HepG2 (cell line): ENCODE measurements at regions not wholly inside any gene's neighbourhood (a gene's known extent, or its start where the extent isn't known, plus 50 kb on each side); places are given as distances from the start of the nearest gene placed in this dataset.

Source experiments
- ATAC-seq: fragments of 200-7000 bp; cut with Tn5 transposase; 3 replicates; pipeline ENCODE4 v1.9.1; 2020; ENCODE audit warnings: mild to moderate bottlenecking, moderate library complexity
- BruUV-seq: library from RNA; stranded (reverse); fragments of 400-500 nt; replicated peaks from 2 replicates; lab custom pipeline; 2021; lab: Mats Ljungman, UMichigan
- CTCF ChIA-PET: fragments of 300-600 bp; formaldehyde crosslinking; extraction: SDS; loops from one replicate; lab custom pipeline; 2021; ENCODE audit warnings: low total read pairs, inconsistent platforms, low intra/inter-chr PET ratio; lab: Yijun Ruan, JAX
- POLR2A ChIA-PET: fragments of 350-600 bp; sonication (Branson Sonifier 250); formaldehyde crosslinking; loops from one replicate; lab custom pipeline; 2020; ENCODE audit warnings: antibody characterized with exemption, inconsistent platforms; lab: Yijun Ruan, JAX
- DNase-seq: peaks from one replicate; pipeline ENCODE4 v3.0.0-alpha.2; 2015; ENCODE audit warnings: low spot score
- FAIRE-seq: peaks from 3 replicates; lab custom pipeline; 2011; peaks lifted over from hg19 to GRCh38; lab: Jason Lieb, UNC
- H2AFZ ChIP-seq: one replicate; pipeline ENCODE4 v1.6.1; 2011; ENCODE audit warnings: low read length, inconsistent platforms
- H3K27ac ChIP-seq: fragments of 300-600 bp; 3 replicates; pipeline ENCODE4 v1.8.0; 2011; ENCODE audit warnings: mixed run types, mild to moderate bottlenecking, mixed read lengths, low read length, inconsistent platforms; ENCODE audit not compliant: insufficient read depth; ENCODE audit errors: extremely low read length
- H3K27me3 ChIP-seq, 2 experiments: fragments of 200-600 bp in 1 of 2; 2 replicates in 1 of 2; 3 replicates in 1 of 2; pipeline versions ENCODE4 v1.6.0 to v1.8.0; 2011; ENCODE audit warnings: low read length in 2 of 2, mild to moderate bottlenecking in 2 of 2, moderate library complexity in 2 of 2, inconsistent platforms in 1 of 2; ENCODE audit not compliant: insufficient read depth in 2 of 2, control insufficient read depth in 1 of 2
- H3K36me3 ChIP-seq, 2 experiments: fragments of 200-600 bp in 1 of 2; replicated peaks in 1 of 2; 2 replicates in 1 of 2; 3 replicates in 1 of 2; pipeline versions ENCODE4 v1.5.1 to v1.8.0; 2011; ENCODE audit warnings: low read length in 2 of 2, inconsistent platforms in 1 of 2; ENCODE audit not compliant: insufficient read depth in 2 of 2, control insufficient read depth in 1 of 2
- H3K4me1 ChIP-seq: 2 replicates; pipeline ENCODE4 v1.5.1; 2012; ENCODE audit warnings: low read length, inconsistent platforms; ENCODE audit not compliant: insufficient read depth
- H3K4me2 ChIP-seq: 2 replicates; pipeline ENCODE4 v1.6.0; 2011; ENCODE audit warnings: low read depth, low read length, inconsistent platforms
- H3K4me3 ChIP-seq, 3 experiments: fragments of 200-600 bp in 1 of 3; sonication (generic), shearing (Covaris generic) in 1 of 3; replicated peaks in 1 of 3; 2 replicates each; pipeline ENCODE4 v1.5.1; 2011 to 2016; ENCODE audit warnings: low read length in 3 of 3, inconsistent platforms in 2 of 3, low read depth in 2 of 3, mild to moderate bottlenecking in 2 of 3, control low read depth in 1 of 3, mixed read lengths in 1 of 3; ENCODE audit not compliant: insufficient read depth in 1 of 3
- H3K79me2 ChIP-seq: one replicate; pipeline ENCODE4 v1.6.1; 2011; ENCODE audit warnings: low read length, inconsistent platforms; ENCODE audit not compliant: insufficient read depth
- H3K9ac ChIP-seq: 2 replicates; pipeline ENCODE4 v1.6.0; 2011; ENCODE audit warnings: mild to moderate bottlenecking, low read depth, low read length, inconsistent platforms; ENCODE audit not compliant: insufficient read depth
- H3K9me3 ChIP-seq: 2 replicates; pipeline ENCODE4 v1.5.1; 2012; ENCODE audit warnings: mild to moderate bottlenecking, low read length
- H4K20me1 ChIP-seq: 2 replicates; pipeline ENCODE4 v1.6.0; 2011; ENCODE audit warnings: inconsistent platforms, mild to moderate bottlenecking, low read length, moderate library complexity; ENCODE audit not compliant: insufficient read depth
- BRCA1 ChIP-seq: sonication (generic); formaldehyde crosslinking; IDR thresholded peaks from 2 replicates; pipeline ENCODE4 v1.4.0; 2020; ENCODE audit warnings: missing genetic modification reagents
- KLF9 ChIP-seq: IDR thresholded peaks from 2 replicates; pipeline ENCODE4 v1.6.1; 2016; ENCODE audit warnings: low read depth
- RFX5 ChIP-seq: IDR thresholded peaks from 2 replicates; pipeline ENCODE4 v1.6.1; 2011; ENCODE audit warnings: low read depth, low read length, improper control_type of control experiment
- SIN3B ChIP-seq: fragments of 150-350 bp; IDR thresholded peaks from 2 replicates; pipeline ENCODE4 v1.6.1; 2014; ENCODE audit warnings: low read length
- SP2 ChIP-seq: sonication (generic); formaldehyde crosslinking; IDR thresholded peaks from 2 replicates; pipeline ENCODE4 v1.5.1; 2020; ENCODE audit warnings: mild to moderate bottlenecking, missing genetic modification reagents
- ZNF253 ChIP-seq: sonication (generic); formaldehyde crosslinking; IDR thresholded peaks from 2 replicates; pipeline ENCODE4 v1.8.0; 2022; ENCODE audit warnings: mild to moderate bottlenecking, missing genetic modification reagents, borderline replicate concordance
- ZNF432 ChIP-seq: sonication (generic); formaldehyde crosslinking; IDR thresholded peaks from 2 replicates; pipeline ENCODE4 v1.5.0; 2020; ENCODE audit warnings: missing genetic modification reagents, mild to moderate bottlenecking, borderline replicate concordance
- ZNF75D ChIP-seq: sonication (generic); formaldehyde crosslinking; IDR thresholded peaks from 2 replicates; pipeline ENCODE4 v1.8.1; 2023; ENCODE audit warnings: missing genetic modification reagents, mild to moderate bottlenecking, borderline replicate concordance
- WGBS: methylation state at CpG from one replicate; pipeline ENCODE4 v1.1.6; 2017; ENCODE audit warnings: low lambda C conversion rate; 5-methylcytosine and 5-hydroxymethylcytosine counted together
- in situ Hi-C: cut with HindIII; loops from 2 replicates; pipeline ENCODE4 v1.10.0; 2017; ENCODE audit warnings: low pct_unique_long_range_greater_than_20kb; ENCODE audit not compliant: extremely low pct_ligation_motif_present
- intact Hi-C: fragments of 100-400 bp; cut with micrococcal nuclease; formaldehyde crosslinking; loops from one replicate; pipeline ENCODE4 v1.10.0; 2022; ENCODE audit not compliant: unreplicated experiment
- TF ChIP-seq, protein P1 (sequence below): sonication (generic); formaldehyde crosslinking; IDR thresholded peaks from 2 replicates; pipeline ENCODE4 v1.5.1; 2020; ENCODE audit warnings: mild to moderate bottlenecking, missing genetic modification reagents, moderate library complexity
- TF ChIP-seq, protein P2 (sequence below): sonication (generic); formaldehyde crosslinking; IDR thresholded peaks from 2 replicates; pipeline ENCODE4 v1.5.1; 2020; ENCODE audit warnings: mild to moderate bottlenecking, missing genetic modification reagents, moderate library complexity
- TF ChIP-seq, protein P3 (sequence below): sonication (generic); formaldehyde crosslinking; IDR thresholded peaks from 2 replicates; pipeline ENCODE4 v1.8.0; 2022; ENCODE audit warnings: missing genetic modification reagents, mild to moderate bottlenecking, moderate library complexity, borderline replicate concordance

DNA sequence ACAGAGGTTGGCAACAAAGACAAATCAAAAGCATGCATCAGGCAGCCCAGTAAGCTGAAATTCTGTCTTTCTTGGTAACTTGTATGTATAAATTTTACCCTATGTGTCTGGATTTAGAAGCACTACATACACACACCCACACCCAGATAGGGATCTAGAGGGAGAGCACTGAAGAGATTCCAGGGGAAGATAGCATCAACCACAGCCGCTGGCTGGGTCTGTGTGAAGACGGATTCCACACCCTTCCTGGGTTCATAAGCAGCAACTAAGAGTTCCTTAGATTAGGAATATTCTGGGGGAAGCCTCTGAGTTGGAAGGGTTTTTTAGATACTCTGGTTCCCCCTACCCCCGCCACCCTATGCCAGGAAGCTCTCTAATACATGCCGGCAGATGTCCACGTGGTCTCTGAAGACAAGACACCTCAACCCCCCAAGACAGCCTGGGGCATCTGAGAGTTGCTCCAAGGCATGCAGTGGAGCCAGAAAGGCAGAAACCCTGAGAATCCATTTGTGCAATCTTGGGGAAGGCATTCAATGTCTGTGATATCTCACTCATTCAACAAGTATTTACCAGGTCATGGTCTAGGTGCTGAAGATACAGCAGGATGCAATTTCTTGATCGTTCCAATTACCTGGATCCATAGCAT is 86.4 kb downstream of the NOG start:
- Histone ChIP-seq H3K4me1 (0 out of 2 replicates have a peak, but pooled peaks cover 4% of the 10 kb centered on the region), H3K4me2 (no peak overlapping the region)
- no peak for ATAC-seq

More for the DNA sequence above, 86.4 kb downstream of the NOG start:
- ChIA-PET CTCF (interaction anchor here (1.3 kb wide), 1 partner anchor 87 kb away, joined by 4 read pairs; the partner anchor contains the start of gene NOG), POLR2A (no interaction called here)
- intact Hi-C loops (loop anchor here (1.0 to 10.0 kb wide), 2 partner anchors 87 to 175 kb away; partner anchors contain the start of gene NOG), in situ Hi-C loops (no loop called here)
- no peak for DNase-seq
- H3K36me3 ChIP-seq: no peaks in the 10 kb centered on the region
- H4K20me1 ChIP-seq: no peaks in the 10 kb centered on the region
- H2AFZ ChIP-seq: no peak overlapping the region
- H3K27me3 ChIP-seq: peaks cover 5 to 45% of the 10 kb centered on the region in 2 experiments; a peak in 4 of 5 replicates
- no peaks in the 10 kb centered on the region for H3K79me2 ChIP-seq
- 4% methylated on average over 6 of the region's 6 CpGs for WGBS
- TF ChIP-seq, protein P1, sequence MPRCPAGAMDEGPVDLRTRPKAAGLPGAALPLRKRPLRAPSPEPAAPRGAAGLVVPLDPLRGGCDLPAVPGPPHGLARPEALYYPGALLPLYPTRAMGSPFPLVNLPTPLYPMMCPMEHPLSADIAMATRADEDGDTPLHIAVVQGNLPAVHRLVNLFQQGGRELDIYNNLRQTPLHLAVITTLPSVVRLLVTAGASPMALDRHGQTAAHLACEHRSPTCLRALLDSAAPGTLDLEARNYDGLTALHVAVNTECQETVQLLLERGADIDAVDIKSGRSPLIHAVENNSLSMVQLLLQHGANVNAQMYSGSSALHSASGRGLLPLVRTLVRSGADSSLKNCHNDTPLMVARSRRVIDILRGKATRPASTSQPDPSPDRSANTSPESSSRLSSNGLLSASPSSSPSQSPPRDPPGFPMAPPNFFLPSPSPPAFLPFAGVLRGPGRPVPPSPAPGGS: no peak
- TF ChIP-seq, protein P2, sequence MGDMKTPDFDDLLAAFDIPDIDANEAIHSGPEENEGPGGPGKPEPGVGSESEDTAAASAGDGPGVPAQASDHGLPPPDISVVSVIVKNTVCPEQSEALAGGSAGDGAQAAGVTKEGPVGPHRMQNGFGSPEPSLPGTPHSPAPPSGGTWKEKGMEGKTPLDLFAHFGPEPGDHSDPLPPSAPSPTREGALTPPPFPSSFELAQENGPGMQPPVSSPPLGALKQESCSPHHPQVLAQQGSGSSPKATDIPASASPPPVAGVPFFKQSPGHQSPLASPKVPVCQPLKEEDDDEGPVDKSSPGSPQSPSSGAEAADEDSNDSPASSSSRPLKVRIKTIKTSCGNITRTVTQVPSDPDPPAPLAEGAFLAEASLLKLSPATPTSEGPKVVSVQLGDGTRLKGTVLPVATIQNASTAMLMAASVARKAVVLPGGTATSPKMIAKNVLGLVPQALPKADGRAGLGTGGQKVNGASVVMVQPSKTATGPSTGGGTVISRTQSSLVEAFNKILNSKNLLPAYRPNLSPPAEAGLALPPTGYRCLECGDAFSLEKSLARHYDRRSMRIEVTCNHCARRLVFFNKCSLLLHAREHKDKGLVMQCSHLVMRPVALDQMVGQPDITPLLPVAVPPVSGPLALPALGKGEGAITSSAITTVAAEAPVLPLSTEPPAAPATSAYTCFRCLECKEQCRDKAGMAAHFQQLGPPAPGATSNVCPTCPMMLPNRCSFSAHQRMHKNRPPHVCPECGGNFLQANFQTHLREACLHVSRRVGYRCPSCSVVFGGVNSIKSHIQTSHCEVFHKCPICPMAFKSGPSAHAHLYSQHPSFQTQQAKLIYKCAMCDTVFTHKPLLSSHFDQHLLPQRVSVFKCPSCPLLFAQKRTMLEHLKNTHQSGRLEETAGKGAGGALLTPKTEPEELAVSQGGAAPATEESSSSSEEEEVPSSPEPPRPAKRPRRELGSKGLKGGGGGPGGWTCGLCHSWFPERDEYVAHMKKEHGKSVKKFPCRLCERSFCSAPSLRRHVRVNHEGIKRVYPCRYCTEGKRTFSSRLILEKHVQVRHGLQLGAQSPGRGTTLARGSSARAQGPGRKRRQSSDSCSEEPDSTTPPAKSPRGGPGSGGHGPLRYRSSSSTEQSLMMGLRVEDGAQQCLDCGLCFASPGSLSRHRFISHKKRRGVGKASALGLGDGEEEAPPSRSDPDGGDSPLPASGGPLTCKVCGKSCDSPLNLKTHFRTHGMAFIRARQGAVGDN (CRISPR knock-in tag): no peak
- TF ChIP-seq, protein P3, sequence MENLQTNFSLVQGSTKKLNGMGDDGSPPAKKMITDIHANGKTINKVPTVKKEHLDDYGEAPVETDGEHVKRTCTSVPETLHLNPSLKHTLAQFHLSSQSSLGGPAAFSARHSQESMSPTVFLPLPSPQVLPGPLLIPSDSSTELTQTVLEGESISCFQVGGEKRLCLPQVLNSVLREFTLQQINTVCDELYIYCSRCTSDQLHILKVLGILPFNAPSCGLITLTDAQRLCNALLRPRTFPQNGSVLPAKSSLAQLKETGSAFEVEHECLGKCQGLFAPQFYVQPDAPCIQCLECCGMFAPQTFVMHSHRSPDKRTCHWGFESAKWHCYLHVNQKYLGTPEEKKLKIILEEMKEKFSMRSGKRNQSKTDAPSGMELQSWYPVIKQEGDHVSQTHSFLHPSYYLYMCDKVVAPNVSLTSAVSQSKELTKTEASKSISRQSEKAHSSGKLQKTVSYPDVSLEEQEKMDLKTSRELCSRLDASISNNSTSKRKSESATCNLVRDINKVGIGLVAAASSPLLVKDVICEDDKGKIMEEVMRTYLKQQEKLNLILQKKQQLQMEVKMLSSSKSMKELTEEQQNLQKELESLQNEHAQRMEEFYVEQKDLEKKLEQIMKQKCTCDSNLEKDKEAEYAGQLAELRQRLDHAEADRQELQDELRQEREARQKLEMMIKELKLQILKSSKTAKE: no peak
- TF ChIP-seq BRCA1 (CRISPR knock-in tag): no peak
- TF ChIP-seq KLF9 (CRISPR knock-in tag): no peak
- no peak for TF ChIP-seq ZNF253 (CRISPR knock-in tag)
- no peak for TF ChIP-seq ZNF75D (CRISPR knock-in tag)
- no peak for TF ChIP-seq SP2
- TF ChIP-seq SIN3B: no peak
- TF ChIP-seq RFX5: no peak
- no peak for TF ChIP-seq ZNF432 (CRISPR knock-in tag)
- no TSS peak for BruUV-seq
- H3K4me3 ChIP-seq: no peak overlapping the region
- H3K9me3 ChIP-seq: no peaks in the 10 kb centered on the region
- no peak for FAIRE-seq
- H3K9ac ChIP-seq: no peak overlapping the region
- H3K27ac ChIP-seq: no peak overlapping the region
